H9 (cell line): ENCODE measurements at regions not wholly inside any gene's neighbourhood (a gene's known extent, or its start where the extent isn't known, plus 50 kb on each side); places are given as distances from the start of the nearest gene placed in this dataset.

Experiments used
- DNase-seq: peaks from one replicate; pipeline ENCODE4 v3.0.0-alpha.2; 2017
- H2AFZ ChIP-seq: one replicate; pipeline ENCODE4 v1.6.1; 2013; ENCODE audit warnings: mild to moderate bottlenecking, low read length, control low read depth, moderate library complexity
- H2AK5ac ChIP-seq: 2 replicates; pipeline ENCODE4 v1.6.1; 2013; ENCODE audit warnings: low read length, control low read depth, mixed read lengths; ENCODE audit not compliant: insufficient read length
- H2BK120ac ChIP-seq: one replicate; pipeline ENCODE4 v1.6.1; 2013; ENCODE audit warnings: low read depth, mild to moderate bottlenecking, low read length, control low read depth, inconsistent platforms; ENCODE audit not compliant: poor library complexity, severe bottlenecking
- H2BK12ac ChIP-seq: 2 replicates; pipeline ENCODE4 v1.6.1; 2013; ENCODE audit warnings: low read length, control low read depth, mixed read lengths, low read depth; ENCODE audit not compliant: insufficient read length
- H2BK15ac ChIP-seq: 2 replicates; pipeline ENCODE4 v1.6.1; 2013; ENCODE audit warnings: low read depth, low read length, control low read depth
- H2BK20ac ChIP-seq: one replicate; pipeline ENCODE4 v1.6.1; 2013; ENCODE audit warnings: low read depth, mild to moderate bottlenecking, low read length, control low read depth, inconsistent platforms; ENCODE audit not compliant: poor library complexity, severe bottlenecking
- H2BK5ac ChIP-seq: 2 replicates; pipeline ENCODE4 v1.6.1; 2013; ENCODE audit warnings: low read length, control low read depth, mixed read lengths; ENCODE audit not compliant: insufficient read length
- H3K14ac ChIP-seq: 2 replicates; pipeline ENCODE4 v1.6.1; 2013; ENCODE audit warnings: low read length, control low read depth; ENCODE audit not compliant: insufficient read depth
- H3K18ac ChIP-seq: 2 replicates; pipeline ENCODE4 v1.6.1; 2013; ENCODE audit warnings: low read depth, mild to moderate bottlenecking, mixed read lengths, low read length, control low read depth; ENCODE audit not compliant: insufficient read length
- H3K23ac ChIP-seq: 2 replicates; pipeline ENCODE4 v1.6.1; 2013; ENCODE audit warnings: low read length, control low read depth, mixed read lengths, low read depth; ENCODE audit not compliant: insufficient read length
- H3K23me2 ChIP-seq: 2 replicates; pipeline ENCODE4 v1.6.1; 2013; ENCODE audit warnings: low read depth, mild to moderate bottlenecking, mixed read lengths, low read length, control low read depth; ENCODE audit not compliant: insufficient read length, poor library complexity, severe bottlenecking
- H3K27ac ChIP-seq: 2 replicates; pipeline ENCODE4 v1.5.1; 2013; ENCODE audit warnings: low read length, control low read depth, mixed read lengths, low read depth; ENCODE audit not compliant: insufficient read length
- H3K27me3 ChIP-seq: 2 replicates; pipeline ENCODE4 v1.6.1; 2013; ENCODE audit warnings: low read length, control low read depth, inconsistent platforms; ENCODE audit not compliant: insufficient read depth
- H3K4ac ChIP-seq: 2 replicates; pipeline ENCODE4 v1.6.1; 2013; ENCODE audit warnings: low read depth, mild to moderate bottlenecking, control low read depth, inconsistent platforms, low read length, moderate library complexity
- H3K4me1 ChIP-seq: 2 replicates; pipeline ENCODE4 v1.6.1; 2013; ENCODE audit warnings: low read length, control low read depth, inconsistent platforms; ENCODE audit not compliant: insufficient read depth
- H3K4me2 ChIP-seq: 2 replicates; pipeline ENCODE4 v1.6.1; 2013; ENCODE audit warnings: low read length, control low read depth, mixed read lengths; ENCODE audit not compliant: insufficient read length, insufficient read depth
- H3K56ac ChIP-seq: 2 replicates; pipeline ENCODE4 v1.6.1; 2013; ENCODE audit warnings: low read depth, mild to moderate bottlenecking, mixed read lengths, low read length, control low read depth; ENCODE audit not compliant: insufficient read length
- H3K79me1 ChIP-seq: 2 replicates; pipeline ENCODE4 v1.6.1; 2013; ENCODE audit warnings: low read depth, mild to moderate bottlenecking, moderate library complexity, low read length, control low read depth, inconsistent platforms; ENCODE audit not compliant: insufficient read depth, poor library complexity, severe bottlenecking
- H3K79me2 ChIP-seq: 2 replicates; pipeline ENCODE4 v1.6.1; 2013; ENCODE audit warnings: low read length, control low read depth, inconsistent platforms; ENCODE audit not compliant: insufficient read depth
- H3K9ac ChIP-seq: 2 replicates; pipeline ENCODE4 v1.6.1; 2013; ENCODE audit warnings: low read length, control low read depth, mixed read lengths; ENCODE audit not compliant: insufficient read length; ENCODE audit errors: extremely low read depth
- H3K9me3 ChIP-seq: one replicate; pipeline ENCODE4 v1.6.1; 2013; ENCODE audit warnings: low read depth, low read length, inconsistent platforms; ENCODE audit not compliant: control insufficient read depth
- H3T11ph ChIP-seq: one replicate; pipeline ENCODE4 v1.6.1; 2013; ENCODE audit warnings: mild to moderate bottlenecking, low read length, control low read depth, inconsistent platforms
- H4K20me1 ChIP-seq: one replicate; pipeline ENCODE4 v1.6.1; 2013; ENCODE audit not compliant: control insufficient read depth, insufficient read length, insufficient read depth
- H4K5ac ChIP-seq: 2 replicates; pipeline ENCODE4 v1.6.1; 2013; ENCODE audit warnings: low read depth, mild to moderate bottlenecking, mixed read lengths, low read length, control low read depth; ENCODE audit not compliant: insufficient read length
- H4K8ac ChIP-seq: replicated peaks from 2 replicates; pipeline ENCODE4 v1.6.1; 2013; ENCODE audit warnings: low read length, control low read depth, mixed read lengths, low read depth; ENCODE audit not compliant: insufficient read length
- H4K91ac ChIP-seq: 2 replicates; pipeline ENCODE4 v1.6.1; 2013; ENCODE audit warnings: low read depth, mild to moderate bottlenecking, moderate library complexity, mixed read lengths, low read length, control low read depth; ENCODE audit not compliant: insufficient read length
- H3K27ac Mint-ChIP-seq, 3 experiments: 2 replicates in 2 of 3; 3 replicates in 1 of 3; pipeline ENCODE4 v1.8.0; 2020 to 2021; ENCODE audit warnings: mixed read lengths in 3 of 3, mild to moderate bottlenecking in 1 of 3, moderate library complexity in 1 of 3
- H3K27me3 Mint-ChIP-seq: 2 replicates; pipeline ENCODE4 v1.8.0; 2021; ENCODE audit warnings: low read depth, mild to moderate bottlenecking, moderate library complexity, mixed read lengths
- H3K36me3 Mint-ChIP-seq, 3 experiments: 2 replicates in 2 of 3; 3 replicates in 1 of 3; pipeline ENCODE4 v1.8.0; 2020 to 2021; ENCODE audit warnings: low read depth in 3 of 3, mixed read lengths in 3 of 3; ENCODE audit not compliant: insufficient read depth in 1 of 3
- H3K4me1 Mint-ChIP-seq, 2 experiments: 2 replicates each; pipeline ENCODE4 v1.8.0; 2020; ENCODE audit warnings: mixed read lengths in 2 of 2
- H3K4me3 Mint-ChIP-seq, 2 experiments: 2 replicates in 1 of 2; 3 replicates in 1 of 2; pipeline ENCODE4 v1.8.0; 2020 to 2021; ENCODE audit warnings: mild to moderate bottlenecking in 2 of 2, mixed read lengths in 2 of 2, moderate library complexity in 1 of 2
- H3K9me3 Mint-ChIP-seq, 2 experiments: 2 replicates in 1 of 2; 3 replicates in 1 of 2; pipeline ENCODE4 v1.8.0; 2020; ENCODE audit warnings: mild to moderate bottlenecking in 2 of 2, mixed read lengths in 2 of 2, moderate library complexity in 1 of 2
- WGBS: extraction: QIAGEN DNeasy Blood & Tissue Kit; methylation state at CpG from one replicate; pipeline ENCODE4 v1.1.7; 2013; ENCODE audit warnings: missing lambda C conversion rate, low lambda C conversion rate, mixed read lengths; ENCODE audit not compliant: insufficient read length; ENCODE audit errors: extremely low coverage; 5-methylcytosine and 5-hydroxymethylcytosine counted together
- TF ChIP-seq, protein P1 (sequence below): fragments of 200-600 bp; sonication (generic); conservative IDR thresholded peaks from 3 replicates; pipeline ENCODE4 v1.8.0; 2021; ENCODE audit warnings: antibody characterized with exemption, mild to moderate bottlenecking

DNA sequence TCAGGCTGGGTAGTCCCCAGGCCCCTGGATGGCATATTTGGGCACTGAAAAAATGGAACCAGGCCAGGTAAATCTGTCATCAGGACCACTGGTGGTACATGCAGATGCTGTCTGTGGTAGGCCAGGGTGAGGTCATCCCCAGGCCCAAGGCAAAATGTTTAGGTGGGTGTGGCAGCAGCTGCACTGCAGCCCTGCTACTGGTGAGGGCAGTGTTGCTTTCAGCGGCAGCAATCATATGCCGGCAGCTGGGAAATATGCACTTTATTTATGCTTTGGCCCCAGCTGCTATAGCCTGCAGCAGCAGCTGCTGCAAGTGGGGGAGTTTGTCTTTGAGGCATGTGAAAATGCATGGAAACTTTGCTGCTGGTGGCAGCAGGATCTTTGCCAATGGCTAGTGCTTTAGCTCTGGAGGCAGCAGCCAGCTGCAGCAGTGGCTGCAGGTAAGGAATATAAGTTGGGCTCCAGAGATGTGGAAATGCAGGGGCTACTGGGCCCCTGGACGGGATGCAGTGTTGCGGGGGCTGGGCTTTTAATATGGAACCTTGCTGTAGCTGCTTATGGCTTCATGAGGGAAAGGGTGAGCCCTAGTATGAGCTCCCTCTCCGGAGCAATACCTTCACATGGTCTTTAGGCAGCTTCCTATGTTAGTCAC, 365.7 kb upstream of the CADM1 start:
- Histone ChIP-seq H4K91ac (no peak overlapping the region), H3K9me3 (no peaks in the 10 kb centered on the region), H3K18ac (no peak overlapping the region), H3T11ph (no peak overlapping the region), H3K27ac (no peak overlapping the region), H3K4ac (no peak overlapping the region), H2BK20ac (no peak overlapping the region), H3K14ac (no peak overlapping the region; the same call in 1 of the 2 replicates), H2BK5ac (no peak overlapping the region), H2AK5ac (no peak overlapping the region), H2AFZ (no peak overlapping the region), H2BK15ac (no peak overlapping the region), H4K8ac (no peak overlapping the region), H3K23me2 (no peaks in the 10 kb centered on the region), H3K79me1 (no peaks in the 10 kb centered on the region), H3K27me3 (no peaks in the 10 kb centered on the region), H3K4me2 (no peak overlapping the region), H4K20me1 (no peaks in the 10 kb centered on the region), H3K9ac (no peak overlapping the region), H3K79me2 (no peaks in the 10 kb centered on the region), H2BK12ac (no peak overlapping the region), H3K4me1 (0 out of 2 replicates have a peak, but pooled peaks cover 5% of the 10 kb centered on the region), H4K5ac (no peak overlapping the region), H3K56ac (no peak overlapping the region), H2BK120ac (no peak overlapping the region), H3K23ac (no peak overlapping the region)
- peaks cover 14% of the 10 kb centered on the region for H3K27me3 Mint-ChIP-seq
- peaks cover 7 to 10% of the 10 kb centered on the region in 2 experiments; a peak in 3 of 4 replicates for H3K4me1 Mint-ChIP-seq
- peak; percentile 73 for DNase-seq
- H3K9me3 Mint-ChIP-seq = no peaks in the 10 kb centered on the region
- no CpG with 5 or more reads among the region's 5 CpGs for WGBS
- H3K36me3 Mint-ChIP-seq = no peaks in the 10 kb centered on the region; a peak in 1 of 7 replicates
- H3K4me3 Mint-ChIP-seq = no peak overlapping the region
- TF ChIP-seq, protein P1, sequence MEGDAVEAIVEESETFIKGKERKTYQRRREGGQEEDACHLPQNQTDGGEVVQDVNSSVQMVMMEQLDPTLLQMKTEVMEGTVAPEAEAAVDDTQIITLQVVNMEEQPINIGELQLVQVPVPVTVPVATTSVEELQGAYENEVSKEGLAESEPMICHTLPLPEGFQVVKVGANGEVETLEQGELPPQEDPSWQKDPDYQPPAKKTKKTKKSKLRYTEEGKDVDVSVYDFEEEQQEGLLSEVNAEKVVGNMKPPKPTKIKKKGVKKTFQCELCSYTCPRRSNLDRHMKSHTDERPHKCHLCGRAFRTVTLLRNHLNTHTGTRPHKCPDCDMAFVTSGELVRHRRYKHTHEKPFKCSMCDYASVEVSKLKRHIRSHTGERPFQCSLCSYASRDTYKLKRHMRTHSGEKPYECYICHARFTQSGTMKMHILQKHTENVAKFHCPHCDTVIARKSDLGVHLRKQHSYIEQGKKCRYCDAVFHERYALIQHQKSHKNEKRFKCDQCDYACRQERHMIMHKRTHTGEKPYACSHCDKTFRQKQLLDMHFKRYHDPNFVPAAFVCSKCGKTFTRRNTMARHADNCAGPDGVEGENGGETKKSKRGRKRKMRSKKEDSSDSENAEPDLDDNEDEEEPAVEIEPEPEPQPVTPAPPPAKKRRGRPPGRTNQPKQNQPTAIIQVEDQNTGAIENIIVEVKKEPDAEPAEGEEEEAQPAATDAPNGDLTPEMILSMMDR = peak; percentile 81
- H3K27ac Mint-ChIP-seq = no peak overlapping the region; a peak in 1 of 7 replicates
